HEK293 (cell line): ENCODE measurements at regions not wholly inside any gene's neighbourhood (a gene's known extent, or its start where the extent isn't known, plus 50 kb on each side); places are given as distances from the start of the nearest gene placed in this dataset.

Experiments
- CTCF ChIA-PET: fragments of 350-600 bp; formaldehyde crosslinking; extraction: SDS; loops from one replicate; lab custom pipeline; 2021; ENCODE audit warnings: antibody characterized with exemption; lab: Yijun Ruan, JAX
- POLR2A ChIA-PET: fragments of 300-600 bp; formaldehyde crosslinking; extraction: SDS; loops from one replicate; lab custom pipeline; 2020; ENCODE audit warnings: antibody characterized with exemption, inconsistent platforms; lab: Yijun Ruan, JAX
- H3K27ac ChIP-seq: fragments of 200-500 bp; sonication (Bioruptor generic); 2 replicates; pipeline ENCODE4 v1.5.1; 2014; ENCODE audit warnings: low read depth, low read length, control low read depth, inconsistent platforms; ENCODE audit errors: extremely low read depth
- H3K36me3 ChIP-seq, 2 experiments: fragments of 200-500 bp in 1 of 2; sonication (Bioruptor generic) in 1 of 2; 1 replicate in 1 of 2; 2 replicates in 1 of 2; pipeline ENCODE4 v1.5.1; 2014 to 2017; ENCODE audit warnings: inconsistent platforms in 2 of 2, low read length in 2 of 2; ENCODE audit not compliant: control insufficient read depth in 2 of 2, insufficient read depth in 1 of 2
- H3K4me1 ChIP-seq: fragments of 200-500 bp; sonication (Bioruptor generic); 2 replicates; pipeline ENCODE4 v1.5.1; 2014; ENCODE audit warnings: mild to moderate bottlenecking, low read length, inconsistent platforms; ENCODE audit not compliant: control insufficient read depth, insufficient read depth
- H3K4me3 ChIP-seq: 2 replicates; pipeline ENCODE4 v1.5.1; 2011; ENCODE audit warnings: low read depth, mild to moderate bottlenecking, control low read depth, low read length, moderate library complexity
- H3K9me3 ChIP-seq: fragments of 200-500 bp; sonication (Bioruptor generic); 2 replicates; pipeline ENCODE4 v1.5.1; 2014; ENCODE audit warnings: low read depth, low read length, inconsistent platforms; ENCODE audit not compliant: control insufficient read depth, insufficient read depth
- BCL11A ChIP-seq: fragments of 450-650 bp; formaldehyde crosslinking; IDR thresholded peaks from 2 replicates; pipeline ENCODE4 v1.5.1; 2016; ENCODE audit warnings: low read depth, missing biosample characterization, missing genetic modification characterization
- MEIS1 ChIP-seq: sonication (generic); formaldehyde crosslinking; IDR thresholded peaks from 2 replicates; pipeline ENCODE4 v1.8.1; 2022; ENCODE audit warnings: missing genetic modification reagents, mild to moderate bottlenecking, borderline replicate concordance
- MYNN ChIP-seq: fragments of 450-650 bp; formaldehyde crosslinking; IDR thresholded peaks from 2 replicates; pipeline ENCODE4 v1.5.1; 2016; ENCODE audit warnings: missing biosample characterization, missing genetic modification characterization, borderline replicate concordance
- SCRT2 ChIP-seq: fragments of 450-650 bp; formaldehyde crosslinking; IDR thresholded peaks from 2 replicates; pipeline ENCODE4 v1.5.1; 2016; ENCODE audit warnings: missing biosample characterization, missing genetic modification characterization
- YY1 ChIP-seq: fragments of 450-650 bp; formaldehyde crosslinking; IDR thresholded peaks from 2 replicates; pipeline ENCODE4 v1.5.1; 2018; ENCODE audit warnings: missing biosample characterization, missing genetic modification characterization
- ZBTB17 ChIP-seq: fragments of 450-650 bp; formaldehyde crosslinking; IDR thresholded peaks from 2 replicates; pipeline ENCODE4 v1.5.1; 2016; ENCODE audit warnings: missing biosample characterization, missing genetic modification characterization
- ZBTB8A ChIP-seq: fragments of 450-650 bp; formaldehyde crosslinking; IDR thresholded peaks from 2 replicates; pipeline ENCODE4 v1.5.1; 2016; ENCODE audit warnings: missing biosample characterization, missing genetic modification characterization
- ZFP41 ChIP-seq: fragments of 450-650 bp; formaldehyde crosslinking; IDR thresholded peaks from 2 replicates; pipeline ENCODE4 v1.5.1; 2016; ENCODE audit warnings: missing biosample characterization, missing genetic modification characterization, borderline replicate concordance
- ZFP69B ChIP-seq: fragments of 450-650 bp; formaldehyde crosslinking; IDR thresholded peaks from 2 replicates; pipeline ENCODE4 v1.5.1; 2016; ENCODE audit warnings: missing biosample characterization, missing genetic modification characterization
- ZNF140 ChIP-seq: fragments of 450-650 bp; formaldehyde crosslinking; IDR thresholded peaks from 2 replicates; pipeline ENCODE4 v1.5.1; 2016; ENCODE audit warnings: missing biosample characterization, missing genetic modification characterization
- ZNF19 ChIP-seq: fragments of 450-650 bp; formaldehyde crosslinking; IDR thresholded peaks from 2 replicates; pipeline ENCODE4; 2016; ENCODE audit warnings: missing biosample characterization, missing genetic modification characterization, low read depth
- ZNF221 ChIP-seq: fragments of 450-650 bp; formaldehyde crosslinking; IDR thresholded peaks from 2 replicates; pipeline ENCODE4 v1.5.1; 2017; ENCODE audit warnings: missing biosample characterization, missing genetic modification characterization, borderline replicate concordance
- ZNF416 ChIP-seq: fragments of 450-650 bp; formaldehyde crosslinking; IDR thresholded peaks from 2 replicates; pipeline ENCODE4 v1.5.1; 2016; ENCODE audit warnings: missing biosample characterization, missing genetic modification characterization
- ZNF530 ChIP-seq: fragments of 450-650 bp; formaldehyde crosslinking; IDR thresholded peaks from 2 replicates; pipeline ENCODE4 v1.5.1; 2016; ENCODE audit warnings: low read depth, missing biosample characterization, missing genetic modification characterization
- ZNF610 ChIP-seq: fragments of 450-650 bp; formaldehyde crosslinking; IDR thresholded peaks from 2 replicates; pipeline ENCODE4 v1.5.1; 2016; ENCODE audit warnings: missing biosample characterization, missing genetic modification characterization, borderline replicate concordance
- ZNF629 ChIP-seq: fragments of 450-650 bp; formaldehyde crosslinking; IDR thresholded peaks from 2 replicates; pipeline ENCODE4 v1.5.1; 2017; ENCODE audit warnings: missing biosample characterization, missing genetic modification characterization
- ZNF658 ChIP-seq: fragments of 450-650 bp; formaldehyde crosslinking; IDR thresholded peaks from 2 replicates; pipeline ENCODE4; 2016; ENCODE audit warnings: missing biosample characterization, missing genetic modification characterization
- ZNF664 ChIP-seq: fragments of 450-650 bp; formaldehyde crosslinking; IDR thresholded peaks from 2 replicates; pipeline ENCODE4 v1.5.1; 2016; ENCODE audit warnings: missing biosample characterization, missing genetic modification characterization
- TF ChIP-seq, protein P1 (sequence below): fragments of 450-650 bp; formaldehyde crosslinking; IDR thresholded peaks from 2 replicates; pipeline ENCODE4 v1.5.1; 2016; ENCODE audit warnings: missing biosample characterization, missing genetic modification characterization
- TF ChIP-seq, protein P2 (sequence below): fragments of 450-650 bp; formaldehyde crosslinking; IDR thresholded peaks from 2 replicates; pipeline ENCODE4 v1.5.1; 2016; ENCODE audit warnings: missing biosample characterization, missing genetic modification characterization
- TF ChIP-seq, protein P3 (sequence below): fragments of 450-650 bp; formaldehyde crosslinking; IDR thresholded peaks from 2 replicates; pipeline ENCODE4 v1.5.1; 2017; ENCODE audit warnings: missing biosample characterization, missing genetic modification characterization
- TF ChIP-seq, protein P4 (sequence below): fragments of 450-650 bp; formaldehyde crosslinking; IDR thresholded peaks from 2 replicates; pipeline ENCODE4 v1.5.1; 2016; ENCODE audit warnings: missing biosample characterization, missing genetic modification characterization

DNA sequence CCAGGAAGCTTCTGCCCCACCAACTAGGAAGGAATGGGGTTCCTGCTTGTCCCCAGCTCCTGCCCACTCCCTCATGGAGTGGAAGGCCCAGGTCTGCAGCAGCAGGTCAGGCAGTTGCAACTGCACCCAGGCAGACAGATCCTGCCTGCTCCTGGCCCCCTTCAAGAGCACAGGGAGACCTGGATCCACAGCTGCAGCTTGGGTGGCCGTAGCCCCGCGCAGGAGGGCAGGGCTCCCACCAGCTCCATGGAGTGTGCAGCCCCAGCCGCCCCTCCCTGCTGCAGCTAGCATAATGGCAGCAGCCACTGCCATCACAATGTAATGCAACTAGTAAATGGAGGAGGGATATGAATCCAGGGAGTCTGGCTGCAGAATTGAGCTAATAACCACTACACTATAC lies 187.5 kb upstream of the PLET1 start:
- H3K4me3 ChIP-seq = no peak overlapping the region
- H3K9me3 ChIP-seq = no peaks in the 10 kb centered on the region
- no peaks in the 10 kb centered on the region for H3K4me1 ChIP-seq
- no peak for TF ChIP-seq ZNF530 (tag by site-specific recombination)
- TF ChIP-seq ZNF416 (tag by site-specific recombination) = no peak
- TF ChIP-seq ZFP41 (tag by site-specific recombination) = no peak
- TF ChIP-seq MYNN (tag by site-specific recombination) = no peak
- TF ChIP-seq, protein P1, sequence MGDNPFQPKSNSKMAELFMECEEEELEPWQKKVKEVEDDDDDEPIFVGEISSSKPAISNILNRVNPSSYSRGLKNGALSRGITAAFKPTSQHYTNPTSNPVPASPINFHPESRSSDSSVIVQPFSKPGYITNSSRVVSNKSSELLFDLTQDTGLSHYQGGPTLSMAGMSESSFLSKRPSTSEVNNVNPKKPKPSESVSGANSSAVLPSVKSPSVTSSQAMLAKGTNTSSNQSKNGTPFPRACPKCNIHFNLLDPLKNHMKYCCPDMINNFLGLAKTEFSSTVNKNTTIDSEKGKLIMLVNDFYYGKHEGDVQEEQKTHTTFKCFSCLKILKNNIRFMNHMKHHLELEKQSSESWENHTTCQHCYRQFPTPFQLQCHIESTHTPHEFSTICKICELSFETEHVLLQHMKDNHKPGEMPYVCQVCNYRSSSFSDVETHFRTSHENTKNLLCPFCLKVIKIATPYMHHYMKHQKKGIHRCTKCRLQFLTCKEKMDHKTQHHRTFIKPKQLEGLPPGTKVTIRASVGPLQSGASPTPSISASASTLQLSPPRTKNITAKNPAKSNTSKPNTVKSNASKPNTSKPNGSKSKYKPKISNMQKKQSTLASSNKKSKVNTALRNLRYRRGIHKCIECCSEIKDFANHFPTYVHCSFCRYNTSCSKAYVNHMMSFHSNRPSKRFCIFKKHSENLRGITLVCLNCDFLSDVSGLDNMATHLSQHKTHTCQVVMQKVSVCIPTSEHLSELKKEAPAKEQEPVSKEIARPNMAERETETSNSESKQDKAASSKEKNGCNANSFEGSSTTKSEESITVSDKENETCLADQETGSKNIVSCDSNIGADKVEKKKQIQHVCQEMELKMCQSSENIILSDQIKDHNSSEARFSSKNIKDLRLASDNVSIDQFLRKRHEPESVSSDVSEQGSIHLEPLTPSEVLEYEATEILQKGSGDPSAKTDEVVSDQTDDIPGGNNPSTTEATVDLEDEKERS = no peak
- TF ChIP-seq ZNF658 = no peak
- no peak for TF ChIP-seq BCL11A (tag by site-specific recombination)
- TF ChIP-seq YY1 = no peak
- TF ChIP-seq MEIS1 (CRISPR knock-in tag) = no peak
- TF ChIP-seq ZNF140 (tag by site-specific recombination) = no peak
- TF ChIP-seq ZNF221 (tag by site-specific recombination) = no peak
- TF ChIP-seq, protein P2, sequence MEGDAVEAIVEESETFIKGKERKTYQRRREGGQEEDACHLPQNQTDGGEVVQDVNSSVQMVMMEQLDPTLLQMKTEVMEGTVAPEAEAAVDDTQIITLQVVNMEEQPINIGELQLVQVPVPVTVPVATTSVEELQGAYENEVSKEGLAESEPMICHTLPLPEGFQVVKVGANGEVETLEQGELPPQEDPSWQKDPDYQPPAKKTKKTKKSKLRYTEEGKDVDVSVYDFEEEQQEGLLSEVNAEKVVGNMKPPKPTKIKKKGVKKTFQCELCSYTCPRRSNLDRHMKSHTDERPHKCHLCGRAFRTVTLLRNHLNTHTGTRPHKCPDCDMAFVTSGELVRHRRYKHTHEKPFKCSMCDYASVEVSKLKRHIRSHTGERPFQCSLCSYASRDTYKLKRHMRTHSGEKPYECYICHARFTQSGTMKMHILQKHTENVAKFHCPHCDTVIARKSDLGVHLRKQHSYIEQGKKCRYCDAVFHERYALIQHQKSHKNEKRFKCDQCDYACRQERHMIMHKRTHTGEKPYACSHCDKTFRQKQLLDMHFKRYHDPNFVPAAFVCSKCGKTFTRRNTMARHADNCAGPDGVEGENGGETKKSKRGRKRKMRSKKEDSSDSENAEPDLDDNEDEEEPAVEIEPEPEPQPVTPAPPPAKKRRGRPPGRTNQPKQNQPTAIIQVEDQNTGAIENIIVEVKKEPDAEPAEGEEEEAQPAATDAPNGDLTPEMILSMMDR (tag by site-specific recombination) = no peak
- no peak for TF ChIP-seq ZBTB8A (tag by site-specific recombination)
- no peak for TF ChIP-seq ZNF629 (tag by site-specific recombination)
- TF ChIP-seq SCRT2 (tag by site-specific recombination) = no peak
- TF ChIP-seq ZBTB17 = no peak
- no peak for TF ChIP-seq ZNF19 (tag by site-specific recombination)
- TF ChIP-seq, protein P3, sequence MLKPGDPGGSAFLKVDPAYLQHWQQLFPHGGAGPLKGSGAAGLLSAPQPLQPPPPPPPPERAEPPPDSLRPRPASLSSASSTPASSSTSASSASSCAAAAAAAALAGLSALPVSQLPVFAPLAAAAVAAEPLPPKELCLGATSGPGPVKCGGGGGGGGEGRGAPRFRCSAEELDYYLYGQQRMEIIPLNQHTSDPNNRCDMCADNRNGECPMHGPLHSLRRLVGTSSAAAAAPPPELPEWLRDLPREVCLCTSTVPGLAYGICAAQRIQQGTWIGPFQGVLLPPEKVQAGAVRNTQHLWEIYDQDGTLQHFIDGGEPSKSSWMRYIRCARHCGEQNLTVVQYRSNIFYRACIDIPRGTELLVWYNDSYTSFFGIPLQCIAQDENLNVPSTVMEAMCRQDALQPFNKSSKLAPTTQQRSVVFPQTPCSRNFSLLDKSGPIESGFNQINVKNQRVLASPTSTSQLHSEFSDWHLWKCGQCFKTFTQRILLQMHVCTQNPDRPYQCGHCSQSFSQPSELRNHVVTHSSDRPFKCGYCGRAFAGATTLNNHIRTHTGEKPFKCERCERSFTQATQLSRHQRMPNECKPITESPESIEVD (tag by site-specific recombination) = no peak
- H3K27ac ChIP-seq = no peak overlapping the region
- H3K36me3 ChIP-seq = no peaks in the 10 kb centered on the region
- ChIA-PET CTCF (interaction anchor here (0.8 kb wide), 1 partner anchor 107 kb away, joined by 3 read pairs; no protein-coding TSS in a partner anchor), POLR2A (no interaction called here)

DNA sequence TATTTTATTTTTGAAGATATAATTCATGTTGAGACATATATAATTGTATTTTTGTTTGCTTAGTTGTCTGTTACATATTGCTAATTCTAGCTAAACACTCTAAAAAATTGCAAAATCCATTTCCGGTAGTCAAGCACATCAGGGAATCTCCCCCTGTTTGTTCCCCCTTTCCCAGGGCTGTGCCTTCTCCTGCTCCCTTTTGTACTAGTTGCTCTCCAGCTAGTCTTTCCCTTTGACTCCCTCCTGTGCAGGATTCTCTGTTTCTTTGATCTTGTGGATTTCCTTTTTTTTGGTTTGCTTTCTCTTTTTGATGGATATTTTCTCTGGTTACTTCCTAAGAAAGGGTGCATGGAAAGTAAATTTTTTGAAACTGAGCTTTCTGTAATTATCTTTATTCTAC lies 188.1 kb upstream of the PLET1 start:
- Histone ChIP-seq H3K27ac (no peak overlapping the region), H3K4me1 (no peaks in the 10 kb centered on the region), H3K4me3 (no peak overlapping the region), H3K9me3 (no peaks in the 10 kb centered on the region), H3K36me3 (no peaks in the 10 kb centered on the region)
- ChIA-PET CTCF (interaction anchor here (0.8 kb wide), 1 partner anchor 107 kb away, joined by 3 read pairs; no protein-coding TSS in a partner anchor), POLR2A (no interaction called here)
- no peak for TF ChIP-seq ZNF664 (tag by site-specific recombination)
- TF ChIP-seq, protein P4, sequence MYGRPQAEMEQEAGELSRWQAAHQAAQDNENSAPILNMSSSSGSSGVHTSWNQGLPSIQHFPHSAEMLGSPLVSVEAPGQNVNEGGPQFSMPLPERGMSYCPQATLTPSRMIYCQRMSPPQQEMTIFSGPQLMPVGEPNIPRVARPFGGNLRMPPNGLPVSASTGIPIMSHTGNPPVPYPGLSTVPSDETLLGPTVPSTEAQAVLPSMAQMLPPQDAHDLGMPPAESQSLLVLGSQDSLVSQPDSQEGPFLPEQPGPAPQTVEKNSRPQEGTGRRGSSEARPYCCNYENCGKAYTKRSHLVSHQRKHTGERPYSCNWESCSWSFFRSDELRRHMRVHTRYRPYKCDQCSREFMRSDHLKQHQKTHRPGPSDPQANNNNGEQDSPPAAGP (tag by site-specific recombination) = no peak
- no peak for TF ChIP-seq ZNF610
- no peak for TF ChIP-seq ZFP69B (tag by site-specific recombination)
